WTC11 (cell line): ENCODE measurements at regions not wholly inside any gene's neighbourhood (a gene's known extent, or its start where the extent isn't known, plus 50 kb on each side); places are given as distances from the start of the nearest gene placed in this dataset.

Experiments
- ATAC-seq: fragments of 200-7000 bp; cut with Tn5 transposase; 2 replicates; pipeline ENCODE4 v1.10.0; 2021; ENCODE audit warnings: mild to moderate bottlenecking, moderate library complexity
- CTCF ChIA-PET: fragments of 300-600 bp; sonication (Branson Sonifier 250); formaldehyde crosslinking; loops from one replicate; lab custom pipeline; 2021; ENCODE audit warnings: antibody characterized with exemption; lab: Charles Lee
- POLR2A ChIA-PET: fragments of 350-600 bp; sonication (Branson Sonifier 250); formaldehyde crosslinking; loops from one replicate; lab custom pipeline; 2021; ENCODE audit warnings: antibody characterized with exemption; lab: Charles Lee
- DNase-seq: peaks from one replicate; pipeline ENCODE4 v3.0.0; 2021; ENCODE audit warnings: low spot score
- H3K27ac Mint-ChIP-seq: 2 replicates; pipeline ENCODE4 v1.8.0; 2021; ENCODE audit warnings: mixed read lengths
- H3K27me3 Mint-ChIP-seq: 2 replicates; pipeline ENCODE4 v1.8.0; 2021; ENCODE audit warnings: low read depth, mild to moderate bottlenecking, moderate library complexity, mixed read lengths
- H3K36me3 Mint-ChIP-seq: 2 replicates; pipeline ENCODE4 v1.8.0; 2021; ENCODE audit warnings: mixed read lengths
- H3K4me1 Mint-ChIP-seq: 2 replicates; pipeline ENCODE4 v1.8.0; 2022; ENCODE audit warnings: mixed read lengths
- H3K4me3 Mint-ChIP-seq: 2 replicates; pipeline ENCODE4 v1.8.0; 2021; ENCODE audit warnings: mild to moderate bottlenecking, moderate library complexity, mixed read lengths
- H3K9me3 Mint-ChIP-seq: 2 replicates; pipeline ENCODE4 v1.8.0; 2021; ENCODE audit warnings: mixed read lengths
- CREM ChIP-seq: sonication (generic); formaldehyde crosslinking; IDR thresholded peaks from 2 replicates; pipeline ENCODE4 v1.8.1; 2022; ENCODE audit warnings: mild to moderate bottlenecking, missing genetic modification reagents, moderate library complexity
- ESRRA ChIP-seq: sonication (generic); formaldehyde crosslinking; IDR thresholded peaks from 2 replicates; pipeline ENCODE4 v1.8.1; 2022; ENCODE audit warnings: mild to moderate bottlenecking, missing genetic modification reagents, borderline replicate concordance
- FOXP1 ChIP-seq: sonication (generic); formaldehyde crosslinking; IDR thresholded peaks from 2 replicates; pipeline ENCODE4 v1.8.0; 2022; ENCODE audit warnings: missing genetic modification reagents, mild to moderate bottlenecking, moderate library complexity, borderline replicate concordance
- JAZF1 ChIP-seq: fragments of 250-450 bp; sonication (Bioruptor Pico); IDR thresholded peaks from 2 replicates; pipeline ENCODE4 v1.9.0; 2021; ENCODE audit warnings: moderate library complexity, mild to moderate bottlenecking, inconsistent platforms
- KAT7 ChIP-seq: sonication (generic); formaldehyde crosslinking; IDR thresholded peaks from 2 replicates; pipeline ENCODE4 v1.8.1; 2023; ENCODE audit warnings: missing genetic modification reagents, mild to moderate bottlenecking, borderline replicate concordance
- OVOL2 ChIP-seq: fragments of 250-450 bp; sonication (Bioruptor Pico); IDR thresholded peaks from 2 replicates; pipeline ENCODE4 v1.9.0; 2021; ENCODE audit warnings: mild to moderate bottlenecking, borderline replicate concordance
- RELA ChIP-seq: sonication (generic); formaldehyde crosslinking; IDR thresholded peaks from 2 replicates; pipeline ENCODE4 v1.8.1; 2022; ENCODE audit warnings: missing genetic modification reagents, mild to moderate bottlenecking, borderline replicate concordance
- RORB ChIP-seq: fragments of 250-450 bp; sonication (Bioruptor Pico); IDR thresholded peaks from 2 replicates; pipeline ENCODE4 v1.9.0; 2021; ENCODE audit warnings: mild to moderate bottlenecking
- USF1 ChIP-seq: sonication (generic); formaldehyde crosslinking; IDR thresholded peaks from 2 replicates; pipeline ENCODE4 v1.8.0; 2022; ENCODE audit warnings: mild to moderate bottlenecking, missing genetic modification reagents
- ZBTB21 ChIP-seq: sonication (generic); formaldehyde crosslinking; IDR thresholded peaks from 2 replicates; pipeline ENCODE4 v1.8.1; 2023; ENCODE audit warnings: mild to moderate bottlenecking, missing genetic modification reagents, borderline replicate concordance
- ZBTB43 ChIP-seq: sonication (generic); formaldehyde crosslinking; IDR thresholded peaks from 2 replicates; pipeline ENCODE4 v1.8.1; 2023; ENCODE audit warnings: mild to moderate bottlenecking, missing genetic modification reagents
- ZNF416 ChIP-seq: fragments of 250-450 bp; sonication (Bioruptor Pico); IDR thresholded peaks from 2 replicates; pipeline ENCODE4 v1.9.0; 2021; ENCODE audit warnings: mild to moderate bottlenecking, inconsistent platforms
- TF ChIP-seq, protein P1 (sequence below): fragments of 200-600 bp; IDR thresholded peaks from 2 replicates; pipeline ENCODE4 v1.8.0; 2022; ENCODE audit warnings: antibody characterized with exemption
- TF ChIP-seq, protein P2 (sequence below): fragments of 250-450 bp; sonication (Bioruptor Pico); IDR thresholded peaks from 2 replicates; pipeline ENCODE4 v2.1.2; 2022; ENCODE audit warnings: mild to moderate bottlenecking, moderate library complexity
- TF ChIP-seq, protein P3 (sequence below): sonication (generic); formaldehyde crosslinking; IDR thresholded peaks from 2 replicates; pipeline ENCODE4 v1.8.0; 2023; ENCODE audit warnings: mild to moderate bottlenecking, missing genetic modification reagents
- TF ChIP-seq, protein P4 (sequence below): fragments of 250-450 bp; sonication (Bioruptor Pico); conservative IDR thresholded peaks from 2 replicates; pipeline ENCODE4 v1.9.0; 2021; ENCODE audit warnings: mild to moderate bottlenecking
- TF ChIP-seq, protein P5 (sequence below): sonication (generic); formaldehyde crosslinking; conservative IDR thresholded peaks from 2 replicates; pipeline ENCODE4 v1.8.1; 2022; ENCODE audit warnings: mild to moderate bottlenecking, missing genetic modification reagents

GRCh38 chr3:167940241-167940640, 155.5 kb downstream of the GOLIM4 start (continued):
- TF ChIP-seq, protein P1, sequence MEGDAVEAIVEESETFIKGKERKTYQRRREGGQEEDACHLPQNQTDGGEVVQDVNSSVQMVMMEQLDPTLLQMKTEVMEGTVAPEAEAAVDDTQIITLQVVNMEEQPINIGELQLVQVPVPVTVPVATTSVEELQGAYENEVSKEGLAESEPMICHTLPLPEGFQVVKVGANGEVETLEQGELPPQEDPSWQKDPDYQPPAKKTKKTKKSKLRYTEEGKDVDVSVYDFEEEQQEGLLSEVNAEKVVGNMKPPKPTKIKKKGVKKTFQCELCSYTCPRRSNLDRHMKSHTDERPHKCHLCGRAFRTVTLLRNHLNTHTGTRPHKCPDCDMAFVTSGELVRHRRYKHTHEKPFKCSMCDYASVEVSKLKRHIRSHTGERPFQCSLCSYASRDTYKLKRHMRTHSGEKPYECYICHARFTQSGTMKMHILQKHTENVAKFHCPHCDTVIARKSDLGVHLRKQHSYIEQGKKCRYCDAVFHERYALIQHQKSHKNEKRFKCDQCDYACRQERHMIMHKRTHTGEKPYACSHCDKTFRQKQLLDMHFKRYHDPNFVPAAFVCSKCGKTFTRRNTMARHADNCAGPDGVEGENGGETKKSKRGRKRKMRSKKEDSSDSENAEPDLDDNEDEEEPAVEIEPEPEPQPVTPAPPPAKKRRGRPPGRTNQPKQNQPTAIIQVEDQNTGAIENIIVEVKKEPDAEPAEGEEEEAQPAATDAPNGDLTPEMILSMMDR, result no peak
- TF ChIP-seq, protein P2, sequence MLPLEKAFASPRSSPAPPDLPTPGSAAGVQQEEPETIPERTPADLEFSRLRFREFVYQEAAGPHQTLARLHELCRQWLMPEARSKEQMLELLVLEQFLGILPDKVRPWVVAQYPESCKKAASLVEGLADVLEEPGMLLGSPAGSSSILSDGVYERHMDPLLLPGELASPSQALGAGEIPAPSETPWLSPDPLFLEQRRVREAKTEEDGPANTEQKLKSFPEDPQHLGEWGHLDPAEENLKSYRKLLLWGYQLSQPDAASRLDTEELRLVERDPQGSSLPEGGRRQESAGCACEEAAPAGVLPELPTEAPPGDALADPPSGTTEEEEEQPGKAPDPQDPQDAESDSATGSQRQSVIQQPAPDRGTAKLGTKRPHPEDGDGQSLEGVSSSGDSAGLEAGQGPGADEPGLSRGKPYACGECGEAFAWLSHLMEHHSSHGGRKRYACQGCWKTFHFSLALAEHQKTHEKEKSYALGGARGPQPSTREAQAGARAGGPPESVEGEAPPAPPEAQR, result no peak
- TF ChIP-seq ZNF416 (CRISPR knock-in tag), result no peak

GRCh38 chr3:167938516-167938915, 157.2 kb downstream of the GOLIM4 start:
- no peaks in the 10 kb centered on the region for H3K27me3 Mint-ChIP-seq
- H3K4me1 Mint-ChIP-seq, result peaks cover 19% of the 10 kb centered on the region
- ATAC-seq (no peak), DNase-seq (no peak)
- no peak for TF ChIP-seq RELA (CRISPR knock-in tag)
- TF ChIP-seq USF1 (CRISPR knock-in tag), result no peak
- TF ChIP-seq, protein P3, sequence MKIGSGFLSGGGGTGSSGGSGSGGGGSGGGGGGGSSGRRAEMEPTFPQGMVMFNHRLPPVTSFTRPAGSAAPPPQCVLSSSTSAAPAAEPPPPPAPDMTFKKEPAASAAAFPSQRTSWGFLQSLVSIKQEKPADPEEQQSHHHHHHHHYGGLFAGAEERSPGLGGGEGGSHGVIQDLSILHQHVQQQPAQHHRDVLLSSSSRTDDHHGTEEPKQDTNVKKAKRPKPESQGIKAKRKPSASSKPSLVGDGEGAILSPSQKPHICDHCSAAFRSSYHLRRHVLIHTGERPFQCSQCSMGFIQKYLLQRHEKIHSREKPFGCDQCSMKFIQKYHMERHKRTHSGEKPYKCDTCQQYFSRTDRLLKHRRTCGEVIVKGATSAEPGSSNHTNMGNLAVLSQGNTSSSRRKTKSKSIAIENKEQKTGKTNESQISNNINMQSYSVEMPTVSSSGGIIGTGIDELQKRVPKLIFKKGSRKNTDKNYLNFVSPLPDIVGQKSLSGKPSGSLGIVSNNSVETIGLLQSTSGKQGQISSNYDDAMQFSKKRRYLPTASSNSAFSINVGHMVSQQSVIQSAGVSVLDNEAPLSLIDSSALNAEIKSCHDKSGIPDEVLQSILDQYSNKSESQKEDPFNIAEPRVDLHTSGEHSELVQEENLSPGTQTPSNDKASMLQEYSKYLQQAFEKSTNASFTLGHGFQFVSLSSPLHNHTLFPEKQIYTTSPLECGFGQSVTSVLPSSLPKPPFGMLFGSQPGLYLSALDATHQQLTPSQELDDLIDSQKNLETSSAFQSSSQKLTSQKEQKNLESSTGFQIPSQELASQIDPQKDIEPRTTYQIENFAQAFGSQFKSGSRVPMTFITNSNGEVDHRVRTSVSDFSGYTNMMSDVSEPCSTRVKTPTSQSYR (CRISPR knock-in tag), result no peak
- no peaks in the 10 kb centered on the region for H3K36me3 Mint-ChIP-seq
- ChIA-PET CTCF (no interaction called here), POLR2A (no interaction called here)
- H3K9me3 Mint-ChIP-seq, result no peaks in the 10 kb centered on the region
- H3K4me3 Mint-ChIP-seq, result no peak overlapping the region
- H3K27ac Mint-ChIP-seq, result no peak overlapping the region

- ChIA-PET CTCF (interaction anchor here (2.2 kb wide), 1 partner anchor 105 kb away, joined by 6 read pairs; no protein-coding TSS in a partner anchor), POLR2A (no interaction called here)
- ATAC-seq (no peak), DNase-seq (no peak)
- Mint-ChIP-seq H3K9me3 (no peaks in the 10 kb centered on the region), H3K27ac (no peak overlapping the region), H3K36me3 (no peaks in the 10 kb centered on the region)
- TF ChIP-seq OVOL2, result no peak
- no peak for TF ChIP-seq ZBTB21 (CRISPR knock-in tag)
- TF ChIP-seq RORB (CRISPR knock-in tag), result no peak
- no peak for TF ChIP-seq ZBTB43 (CRISPR knock-in tag)
- TF ChIP-seq, protein P4, sequence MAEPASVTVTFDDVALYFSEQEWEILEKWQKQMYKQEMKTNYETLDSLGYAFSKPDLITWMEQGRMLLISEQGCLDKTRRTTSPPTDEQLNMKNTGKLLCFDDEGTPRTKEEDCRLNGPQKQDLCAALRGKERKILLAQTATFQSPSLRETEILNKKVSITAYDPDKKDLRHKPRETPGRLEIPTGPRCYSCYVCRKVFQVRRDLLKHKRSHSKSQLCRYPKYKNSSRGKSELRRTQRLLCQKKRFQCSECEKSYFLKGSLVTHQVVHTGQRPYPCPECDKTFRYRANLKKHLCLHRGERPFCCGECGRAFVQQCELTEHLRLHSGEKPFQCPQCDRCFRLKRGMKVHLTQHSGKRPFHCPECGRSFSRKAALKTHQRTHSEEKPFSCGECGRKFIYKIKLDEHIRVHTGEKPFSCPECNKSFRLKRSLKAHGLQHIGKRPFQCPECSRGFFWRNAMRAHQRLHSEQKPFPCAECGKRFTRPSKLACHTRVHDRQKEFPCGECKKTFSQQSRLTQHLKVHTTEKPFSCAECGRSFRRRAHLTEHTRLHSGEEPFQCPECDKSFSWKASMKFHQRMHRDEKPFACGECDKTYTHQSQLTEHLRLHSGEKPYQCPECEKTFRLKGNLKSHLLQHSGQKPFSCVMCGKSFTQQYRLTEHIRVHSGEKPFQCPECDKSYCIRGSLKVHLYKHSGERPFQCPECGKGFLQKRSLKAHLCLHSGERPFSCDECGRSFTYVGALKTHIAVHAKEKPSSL (CRISPR knock-in tag), result no peak
- TF ChIP-seq JAZF1 (CRISPR knock-in tag), result no peak
- TF ChIP-seq ESRRA (CRISPR knock-in tag), result no peak
- TF ChIP-seq CREM (CRISPR knock-in tag), result no peak
- TF ChIP-seq KAT7, result no peak
- no peak for TF ChIP-seq FOXP1 (CRISPR knock-in tag)
- TF ChIP-seq, protein P5, sequence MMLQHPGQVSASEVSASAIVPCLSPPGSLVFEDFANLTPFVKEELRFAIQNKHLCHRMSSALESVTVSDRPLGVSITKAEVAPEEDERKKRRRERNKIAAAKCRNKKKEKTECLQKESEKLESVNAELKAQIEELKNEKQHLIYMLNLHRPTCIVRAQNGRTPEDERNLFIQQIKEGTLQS (CRISPR knock-in tag), result no peak
- TF ChIP-seq, all 79 proteins: peak for 0
- no peak overlapping the region for H3K4me3 Mint-ChIP-seq
- H3K27me3 Mint-ChIP-seq, result no peaks in the 10 kb centered on the region
- H3K4me1 Mint-ChIP-seq, result peaks cover 13% of the 10 kb centered on the region
These were observed 159.7 kb downstream of the GOLIM4 start for GRCh38 chr3:167936019-167936418.
